HG03571 (cell line): ENCODE measurements at regions not wholly inside any gene's neighbourhood (a gene's known extent, or its start where the extent isn't known, plus 50 kb on each side); places are given as distances from the start of the nearest gene placed in this dataset.

Experiments
- ATAC-seq: cut with Tn5 transposase; IDR thresholded peaks from one replicate; pipeline ENCODE4 v1.9.1; 2021; ENCODE audit not compliant: unreplicated experiment

- no peak for ATAC-seq
Measured at GRCh38 chr9:104429031-104429546, 75.0 kb upstream of the OR13F1 start.

- ATAC-seq, result no peak
Measured at GRCh38 chr9:104435059-104435458, 69.0 kb upstream of the OR13F1 start.

DNA sequence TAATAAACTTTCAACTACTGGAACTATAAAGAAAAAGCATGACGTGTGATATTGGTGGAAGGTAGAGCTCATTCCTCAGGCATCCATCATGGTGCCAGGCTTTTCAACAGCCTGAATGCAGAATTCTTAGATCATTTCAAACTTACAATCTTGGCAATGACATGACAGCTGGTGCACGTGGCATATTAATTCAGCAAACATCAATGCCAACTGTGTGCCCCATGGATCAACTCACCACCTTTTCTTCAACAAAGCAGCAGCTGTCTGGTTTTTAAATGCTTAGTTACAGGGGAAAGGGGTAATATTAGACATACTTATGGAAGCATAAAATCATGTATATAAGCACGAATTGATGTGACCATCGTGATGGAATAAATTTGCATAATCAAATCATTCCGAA lies 56.0 kb upstream of the OR13F1 start:
- no peak for ATAC-seq
